Right ventricle myocardium superior (tissue), 1 donor: ENCODE measurements at regions not wholly inside any gene's neighbourhood (a gene's known extent, or its start where the extent isn't known, plus 50 kb on each side); places are given as distances from the start of the nearest gene placed in this dataset.
"Not testable (repeated sequence)": the region's sequence is repeated elsewhere in the genome, so short reads cannot be mapped to it uniquely, and the experiment has no call there.

ENCODE experiments used
- ATAC-seq: fragments of 200-7000 bp; cut with Tn5 transposase; one replicate; pipeline ENCODE4 v1.9.1; 2020; ENCODE audit warnings: mild to moderate bottlenecking; ENCODE audit not compliant: poor library complexity
- DNase-seq: peaks from one replicate; pipeline ENCODE4 v3.0.0-alpha.2; 2020
- intact Hi-C: fragments of 100-400 bp; cut with DNase I; formaldehyde crosslinking; loops from one replicate; pipeline ENCODE4 v1.11.2; 2022
- donor health status: DM: no; HTN: yes; CAD: no; lungs with severe emphysema.

DNA sequence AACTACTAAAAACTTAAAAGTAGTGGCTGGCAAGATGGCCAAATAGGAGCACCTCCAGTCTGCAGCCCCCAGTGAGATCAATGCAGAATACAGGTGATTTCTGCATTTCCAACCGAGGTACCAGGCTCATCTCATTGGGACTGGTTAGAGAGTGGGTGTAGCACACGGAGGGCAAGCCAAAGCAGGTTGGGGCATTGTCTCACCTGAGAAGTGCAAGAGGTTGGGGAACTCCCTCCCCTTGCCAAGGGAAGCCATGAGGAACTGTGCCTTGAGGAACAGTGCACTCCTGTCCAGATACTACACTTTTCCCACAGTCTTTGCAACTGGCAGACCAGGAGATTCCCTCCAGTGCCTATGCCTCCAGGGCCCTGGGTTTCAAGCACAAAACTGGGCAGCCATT lies 311.1 kb downstream of the PAPSS1 start:
- DNase-seq = no peak
- intact Hi-C loops = no loop called here
- no peak for ATAC-seq

- no peak for DNase-seq
- intact Hi-C loops = no loop called here
- ATAC-seq = no peak
These were observed 315.3 kb downstream of the PAPSS1 start for GRCh38 chr4:107404591-107405300.

- intact Hi-C loops = no loop called here
These were observed 317.7 kb downstream of the PAPSS1 start for GRCh38 chr4:107402291-107402690.

DNA sequence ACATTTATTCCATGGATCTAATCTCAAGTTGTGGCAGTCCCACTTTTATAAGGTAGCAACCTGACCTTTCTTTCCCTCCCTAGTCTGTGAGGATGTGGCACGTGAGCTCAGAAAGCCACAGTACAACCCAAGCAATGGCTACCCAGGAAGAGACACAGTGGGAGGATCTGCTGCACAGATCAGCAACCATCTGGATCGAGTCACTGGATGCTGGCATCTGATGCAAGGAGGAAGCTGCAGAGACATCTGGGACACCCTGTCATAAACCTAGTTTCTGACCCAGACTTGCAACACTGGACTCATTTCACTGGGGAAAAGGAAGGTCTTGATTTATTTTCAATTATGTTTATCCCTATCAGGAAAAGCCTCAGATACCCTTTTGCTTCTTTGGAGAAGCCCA lies 327.1 kb downstream of the PAPSS1 start:
- ATAC-seq (no peak), DNase-seq (no peak)
- intact Hi-C loops = no loop called here

More at GRCh38 chr4:107402291-107402690, 317.7 kb downstream of the PAPSS1 start:
- DNase-seq (no peak), ATAC-seq (no peak)

- intact Hi-C loops = no loop called here
- no peak for ATAC-seq
- DNase-seq = no peak
These were observed 327.7 kb downstream of the PAPSS1 start for GRCh38 chr4:107392380-107392779.

GRCh38 chr4:107391630-107392028 lies 328.4 kb downstream of the PAPSS1 start:
- ATAC-seq = no peak
- intact Hi-C loops = no loop called here
- DNase-seq = no peak

DNA sequence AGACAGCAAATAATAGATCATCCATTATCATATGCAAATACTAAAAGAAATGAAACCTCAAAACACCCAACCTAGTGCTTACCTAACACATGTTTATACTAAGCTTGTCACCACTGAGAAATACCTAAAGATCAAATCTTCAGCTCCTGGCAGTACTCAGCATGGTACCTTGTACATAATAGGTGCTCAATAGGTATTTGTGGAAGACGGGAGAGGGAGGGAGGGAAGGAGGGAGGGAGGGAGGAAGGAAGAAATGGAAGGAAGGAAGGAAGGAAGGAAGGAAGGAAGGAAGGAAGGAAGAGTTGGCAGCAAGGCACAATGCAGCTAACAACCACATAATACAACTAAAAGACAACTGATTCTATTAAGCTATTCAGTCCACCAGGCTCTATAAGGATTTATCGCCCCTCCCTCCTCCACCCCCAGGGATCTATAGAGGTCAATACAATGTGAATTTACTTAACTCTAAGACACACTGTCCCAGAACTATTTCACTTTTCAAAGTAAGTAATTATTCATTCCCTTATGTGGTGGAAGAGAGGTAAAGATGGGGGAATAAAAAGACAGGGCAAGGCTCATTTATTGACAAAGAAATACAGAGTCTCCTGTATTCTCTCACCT lies 328.9 kb downstream of the PAPSS1 start:
- DNase-seq = no peak
- no peak for ATAC-seq
- intact Hi-C loops = no loop called here

DNA sequence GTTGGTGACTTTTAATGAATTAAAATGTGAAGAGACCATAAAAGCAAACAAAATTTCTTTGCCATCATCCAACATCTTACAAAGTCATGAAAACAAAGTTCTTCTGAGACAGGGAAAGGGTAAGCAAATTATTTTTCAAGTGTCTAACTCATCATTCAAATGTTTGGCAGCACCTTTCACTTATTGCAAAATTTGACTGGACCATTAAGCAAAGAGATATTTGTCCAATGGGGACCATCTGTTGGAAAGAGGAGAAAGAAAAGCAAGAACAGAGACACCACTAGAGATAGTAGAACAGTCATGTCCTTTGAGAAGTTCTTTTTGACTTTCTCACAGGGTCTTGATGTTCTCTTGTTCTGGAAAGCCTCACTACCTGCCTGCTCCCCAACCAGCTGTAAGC lies 330.1 kb downstream of the PAPSS1 start:
- ATAC-seq = no peak
- intact Hi-C loops = no loop called here
- DNase-seq = no peak

GRCh38 chr4:107388736-107389274 lies 331.2 kb downstream of the PAPSS1 start:
- ATAC-seq = no peak
- intact Hi-C loops = no loop called here

DNA sequence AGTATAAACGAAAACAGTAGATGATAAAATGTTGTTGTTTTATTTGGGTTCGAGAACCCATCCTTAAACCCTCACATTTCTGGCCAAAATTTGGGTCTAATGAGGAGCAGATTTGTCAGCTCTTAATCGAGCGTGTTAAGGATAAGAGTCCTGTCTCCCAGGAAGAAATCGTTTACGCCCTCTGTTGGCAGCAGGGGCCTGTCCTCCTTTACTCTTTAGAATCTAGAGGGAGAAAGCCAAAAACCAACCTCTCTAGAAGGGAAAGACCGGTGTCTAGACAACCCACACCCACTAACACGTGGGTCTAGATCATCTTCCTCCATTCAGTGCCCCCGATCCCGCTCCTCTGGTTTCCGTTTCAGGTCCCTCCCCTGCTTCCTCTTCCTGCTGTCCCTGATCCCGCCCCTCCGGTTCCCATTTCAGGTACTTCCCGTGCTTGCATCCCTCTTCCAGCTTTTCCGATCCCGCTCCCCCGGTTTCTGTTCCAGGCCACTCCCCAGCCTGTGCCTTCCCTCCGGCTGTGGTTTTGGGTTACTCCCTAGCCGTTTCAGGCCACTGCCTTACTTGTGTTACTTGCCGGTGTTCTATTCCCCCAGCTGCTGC lies 339.1 kb downstream of the PAPSS1 start:
- ATAC-seq (no peak), DNase-seq (no peak)
- intact Hi-C loops = no loop called here

More at GRCh38 chr4:107388736-107389274, 331.2 kb downstream of the PAPSS1 start:
- DNase-seq = no peak

DNA sequence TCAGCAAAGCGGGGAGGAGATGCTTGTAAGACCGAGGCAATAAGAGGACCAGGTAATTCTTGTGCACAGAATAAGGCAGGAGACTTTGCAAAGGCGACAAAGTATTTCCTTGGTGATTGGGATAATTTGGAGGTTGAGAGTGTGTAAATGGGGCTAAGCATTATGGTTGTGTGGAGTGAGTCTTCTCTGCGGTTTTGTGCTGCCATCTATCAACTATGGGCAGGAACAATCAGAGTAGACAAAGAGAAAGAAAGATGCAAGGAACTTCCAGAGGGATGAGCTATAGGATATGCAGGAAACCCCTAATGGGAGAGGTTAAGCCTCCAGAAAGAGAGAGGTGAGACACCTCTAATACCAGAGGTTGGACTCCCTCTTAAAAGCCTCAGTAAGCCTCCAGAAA lies 339.8 kb downstream of the PAPSS1 start:
- intact Hi-C loops = no loop called here
- ATAC-seq (no peak), DNase-seq (no peak)

DNA sequence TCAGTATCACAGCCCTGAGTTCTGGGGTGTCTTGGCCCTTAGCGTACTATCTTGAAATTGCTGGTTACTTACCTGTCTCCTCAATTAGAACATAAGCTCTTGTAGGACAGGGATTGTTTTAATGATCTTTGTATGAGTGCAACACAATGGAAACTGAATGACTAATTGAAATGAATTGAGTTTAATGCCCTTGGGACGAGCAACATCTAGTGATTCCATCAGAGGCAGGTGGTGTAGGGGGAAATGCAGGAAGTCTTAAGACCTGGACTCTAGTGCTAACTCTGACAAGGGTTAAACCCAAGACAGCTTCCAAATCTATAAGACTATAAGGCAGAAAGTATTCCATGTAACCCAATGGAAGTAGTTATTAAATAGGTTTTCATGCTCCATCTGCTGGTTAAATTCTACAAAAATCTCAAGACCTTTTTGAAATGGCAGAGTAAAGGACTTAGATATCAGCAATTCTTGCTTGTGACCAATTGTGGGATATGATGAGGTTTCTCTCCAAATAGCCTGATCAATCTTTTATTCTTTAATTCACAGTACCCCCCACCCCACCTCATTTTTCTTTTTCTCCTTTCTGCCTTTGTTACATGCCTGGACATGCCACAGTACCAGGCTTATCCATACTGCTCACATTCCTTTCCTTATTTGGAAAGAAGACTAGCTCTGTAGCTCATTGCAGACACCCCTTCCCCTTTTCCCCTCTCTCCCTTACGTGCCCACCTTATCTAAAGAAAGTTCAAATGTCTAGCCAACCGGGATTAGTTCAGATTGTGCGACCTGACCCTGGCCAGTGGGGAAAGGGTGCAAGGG lies 340.8 kb downstream of the PAPSS1 start:
- no peak for ATAC-seq
- DNase-seq = no peak
- intact Hi-C loops = no loop called here

DNA sequence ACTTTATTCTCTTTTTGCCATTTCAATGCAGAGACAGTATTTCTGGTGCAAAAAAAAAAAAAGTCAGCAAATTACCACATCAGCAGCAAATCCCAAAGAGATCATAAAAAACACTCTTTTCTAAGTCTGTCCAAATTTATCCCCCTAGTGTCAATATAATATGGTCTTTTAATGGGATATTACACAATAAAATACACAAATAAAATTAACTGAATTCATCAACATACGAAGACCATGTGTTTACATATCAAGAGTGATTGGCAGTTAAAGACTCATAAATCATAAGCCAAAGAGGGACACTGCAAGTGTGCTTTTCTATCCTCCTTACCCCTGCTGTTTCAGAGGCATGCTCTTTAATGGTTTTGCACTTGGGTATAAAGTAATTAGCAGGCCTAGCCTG lies 340.2 kb upstream of the DKK2 start:
- DNase-seq (no peak), ATAC-seq (no peak)
- intact Hi-C loops = no loop called here

DNA sequence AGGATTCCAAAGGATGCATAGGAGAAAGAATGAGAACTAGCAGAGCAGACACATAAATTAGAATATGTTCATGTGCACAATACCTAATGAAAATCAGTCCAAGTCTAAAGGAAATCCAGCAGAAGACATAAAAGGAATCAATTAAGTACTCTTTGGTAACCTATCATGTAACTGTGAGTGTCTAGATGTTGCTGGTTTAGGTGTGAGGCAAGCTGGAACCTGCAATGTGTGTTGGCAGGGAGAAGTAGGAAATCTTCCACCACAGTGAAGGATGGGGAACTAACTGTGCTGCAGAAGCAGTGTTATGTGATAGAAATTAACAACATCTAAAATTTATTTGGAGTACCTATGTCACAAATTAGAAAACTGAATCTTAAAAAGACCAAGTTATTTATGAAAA lies 330.8 kb upstream of the DKK2 start:
- intact Hi-C loops = no loop called here
- DNase-seq (no peak), ATAC-seq (no peak)

DNA sequence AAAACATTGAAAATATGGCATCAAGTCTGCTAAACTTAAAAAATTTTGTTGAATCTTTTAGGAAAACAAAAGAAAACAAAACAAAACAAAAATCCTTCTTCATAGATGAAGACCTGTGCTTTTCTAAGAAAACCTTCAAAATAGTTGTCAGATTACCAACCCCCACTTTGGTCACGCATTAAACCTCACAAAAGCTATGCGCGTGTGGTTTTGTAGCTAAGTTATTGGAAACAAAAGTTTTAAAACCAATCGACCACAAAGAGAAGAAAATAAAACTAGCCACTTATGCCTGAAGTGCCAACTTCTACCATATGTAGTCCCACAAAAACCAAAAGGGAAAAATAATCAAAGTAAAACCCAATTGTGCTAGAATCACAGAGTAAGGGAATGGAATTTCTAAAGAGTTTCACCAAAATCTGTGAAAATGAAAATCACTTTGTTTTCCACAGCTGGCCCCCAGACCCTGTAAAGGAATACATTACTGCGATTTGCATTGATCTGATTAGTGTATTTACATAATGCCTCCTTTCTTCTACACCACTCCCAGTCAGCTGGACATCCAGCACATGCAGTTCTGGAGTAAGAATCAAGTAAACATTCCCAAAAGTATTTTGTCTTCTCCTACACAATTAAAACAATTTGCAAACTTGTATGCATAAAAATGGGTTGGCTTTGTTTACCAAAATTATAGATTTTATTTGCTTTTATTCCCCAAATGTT lies 330.1 kb upstream of the DKK2 start:
- ATAC-seq (no peak), DNase-seq (no peak)
- intact Hi-C loops = no loop called here

DNA sequence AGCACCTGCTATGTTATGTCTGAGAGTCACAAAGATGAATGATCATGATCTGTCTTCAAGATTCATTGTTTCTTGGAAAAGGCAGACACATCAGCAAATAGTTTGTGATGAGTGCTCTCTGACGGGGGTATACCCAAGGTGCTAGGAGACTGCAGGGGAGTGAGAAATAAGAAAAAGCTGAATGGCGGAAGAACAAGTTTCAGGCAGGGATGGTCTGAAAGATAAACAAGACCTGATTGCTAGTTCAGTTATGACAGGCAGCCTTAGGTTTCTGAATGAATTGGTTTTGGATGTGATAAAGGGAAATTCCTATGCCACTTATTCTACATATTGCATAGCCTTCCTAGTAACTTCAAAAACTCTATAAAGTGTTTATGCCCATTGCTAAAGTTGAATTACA lies 327.0 kb upstream of the DKK2 start:
- no peak for ATAC-seq
- DNase-seq = no peak
- intact Hi-C loops = no loop called here

DNA sequence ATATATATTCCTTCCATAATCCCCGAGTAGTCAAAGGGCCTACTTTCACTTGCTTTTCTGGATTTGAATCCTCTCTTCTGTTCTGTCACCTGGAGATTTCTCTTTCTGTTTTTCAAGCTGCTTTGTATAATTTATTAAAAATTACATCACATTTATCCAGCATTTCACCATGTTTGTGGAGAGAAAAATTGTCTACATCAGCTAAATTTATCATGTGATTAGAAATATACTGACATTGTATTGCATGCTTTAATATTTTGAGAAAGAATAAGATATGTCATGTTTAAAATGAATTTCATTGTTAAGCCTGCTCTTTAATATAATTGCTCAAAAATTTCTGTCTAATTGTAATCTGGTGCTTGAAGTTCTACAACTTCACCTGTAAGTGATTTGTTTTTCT lies 323.1 kb upstream of the DKK2 start:
- DNase-seq (no peak), ATAC-seq (no peak)
- intact Hi-C loops = no loop called here

DNA sequence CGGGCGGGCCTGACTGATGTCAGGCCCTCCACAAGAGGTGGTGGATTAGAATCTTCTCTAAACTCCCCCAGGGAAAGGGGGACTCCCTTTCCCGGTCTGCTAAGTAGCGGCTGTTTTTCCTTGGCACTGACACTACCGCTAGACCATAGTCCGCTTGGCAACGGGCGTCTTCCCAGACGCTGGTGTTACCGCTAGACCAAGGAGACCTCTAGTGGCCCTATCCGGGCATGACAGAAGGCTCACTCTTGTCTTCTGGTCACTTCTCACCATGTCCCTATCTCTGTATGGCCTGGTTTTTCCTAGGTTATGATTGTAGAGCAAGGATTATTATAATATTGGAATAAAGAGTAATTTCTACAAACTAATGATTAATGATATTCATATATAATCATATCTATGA lies 318.2 kb upstream of the DKK2 start:
- intact Hi-C loops, DNase-seq, ATAC-seq: not testable (repeated sequence)

- ATAC-seq (no peak), DNase-seq (no peak)
- intact Hi-C loops = no loop called here
These were observed 315.1 kb upstream of the DKK2 start for GRCh38 chr4:107351196-107351595.
